HFFc6 (cell line): ENCODE measurements at regions not wholly inside any gene's neighbourhood (a gene's known extent, or its start where the extent isn't known, plus 50 kb on each side); places are given as distances from the start of the nearest gene placed in this dataset.

ENCODE experiments used
- DNase-seq: peaks from one replicate; pipeline ENCODE4 v3.0.0-alpha.2; 2018
- H3K27ac Mint-ChIP-seq: 2 replicates; pipeline ENCODE4 v1.8.0; 2020; ENCODE audit warnings: mild to moderate bottlenecking, mixed read lengths
- H3K27me3 Mint-ChIP-seq: 2 replicates; pipeline ENCODE4 v1.8.0; 2021; ENCODE audit warnings: mild to moderate bottlenecking, moderate library complexity, mixed read lengths; ENCODE audit not compliant: insufficient read depth
- H3K36me3 Mint-ChIP-seq: 2 replicates; pipeline ENCODE4 v1.8.0; 2021; ENCODE audit warnings: low read depth, mixed read lengths
- H3K4me1 Mint-ChIP-seq: 2 replicates; pipeline ENCODE4 v1.8.0; 2020; ENCODE audit warnings: low read depth, mixed read lengths
- H3K4me3 Mint-ChIP-seq: 2 replicates; pipeline ENCODE4 v1.8.0; 2020; ENCODE audit warnings: mild to moderate bottlenecking, moderate library complexity, mixed read lengths
- H3K9me3 Mint-ChIP-seq: 2 replicates; pipeline ENCODE4 v1.8.0; 2020; ENCODE audit warnings: mild to moderate bottlenecking, mixed read lengths
- CTCF ChIP-seq: fragments of 200-600 bp; sonication (generic); IDR thresholded peaks from 2 replicates; pipeline ENCODE4 v1.5.0; 2021; ENCODE audit warnings: antibody characterized with exemption, mild to moderate bottlenecking

- H3K9me3 Mint-ChIP-seq, result peaks cover 57% of the 10 kb centered on the region
- no peaks in the 10 kb centered on the region for H3K36me3 Mint-ChIP-seq
- no peaks in the 10 kb centered on the region for H3K4me1 Mint-ChIP-seq
- no peak for TF ChIP-seq CTCF
- no peak for DNase-seq
- H3K4me3 Mint-ChIP-seq, result no peak overlapping the region
- H3K27ac Mint-ChIP-seq, result no peak overlapping the region
- no peaks in the 10 kb centered on the region; the same call in 1 of the 2 replicates for H3K27me3 Mint-ChIP-seq
Observed at GRCh38 chr13:78852709-78853108, 193.8 kb upstream of the OBI1 start.

- no peak for TF ChIP-seq CTCF
- DNase-seq, result no peak
- Mint-ChIP-seq H3K9me3 (peaks cover 23% of the 10 kb centered on the region), H3K4me1 (no peaks in the 10 kb centered on the region), H3K36me3 (no peaks in the 10 kb centered on the region), H3K27me3 (no peaks in the 10 kb centered on the region), H3K27ac (no peak overlapping the region), H3K4me3 (no peak overlapping the region)
Observed at GRCh38 chr13:78845656-78846365, 186.9 kb upstream of the OBI1 start.

GRCh38 chr13:78844106-78844505 is 185.2 kb upstream of the OBI1 start:
- Mint-ChIP-seq H3K27me3 (no peaks in the 10 kb centered on the region), H3K4me3 (no peak overlapping the region), H3K9me3 (peaks cover 26% of the 10 kb centered on the region), H3K27ac (no peak overlapping the region), H3K4me1 (no peaks in the 10 kb centered on the region), H3K36me3 (no peaks in the 10 kb centered on the region)
- no peak for TF ChIP-seq CTCF
- no peak for DNase-seq

- no peak overlapping the region for H3K4me3 Mint-ChIP-seq
- H3K27me3 Mint-ChIP-seq, result no peaks in the 10 kb centered on the region
- H3K4me1 Mint-ChIP-seq, result no peaks in the 10 kb centered on the region
- no peak overlapping the region for H3K27ac Mint-ChIP-seq
- no peak for TF ChIP-seq CTCF
- peaks cover 14% of the 10 kb centered on the region for H3K9me3 Mint-ChIP-seq
- no peak for DNase-seq
- no peaks in the 10 kb centered on the region for H3K36me3 Mint-ChIP-seq
Observed at GRCh38 chr13:78841358-78841963, 182.5 kb upstream of the OBI1 start.

- Mint-ChIP-seq H3K36me3 (no peaks in the 10 kb centered on the region), H3K27ac (no peak overlapping the region), H3K4me3 (no peak overlapping the region), H3K9me3 (peaks cover 21% of the 10 kb centered on the region), H3K27me3 (no peaks in the 10 kb centered on the region), H3K4me1 (no peaks in the 10 kb centered on the region)
- no peak for TF ChIP-seq CTCF
- DNase-seq, result no peak
Observed at GRCh38 chr13:78836238-78836784, 177.4 kb upstream of the OBI1 start.
